ENCODE measurements at regions not wholly inside any gene's neighbourhood (a gene's known extent, or its start where the extent isn't known, plus 50 kb on each side); places are given as distances from the start of the nearest gene placed in this dataset.

DNA sequence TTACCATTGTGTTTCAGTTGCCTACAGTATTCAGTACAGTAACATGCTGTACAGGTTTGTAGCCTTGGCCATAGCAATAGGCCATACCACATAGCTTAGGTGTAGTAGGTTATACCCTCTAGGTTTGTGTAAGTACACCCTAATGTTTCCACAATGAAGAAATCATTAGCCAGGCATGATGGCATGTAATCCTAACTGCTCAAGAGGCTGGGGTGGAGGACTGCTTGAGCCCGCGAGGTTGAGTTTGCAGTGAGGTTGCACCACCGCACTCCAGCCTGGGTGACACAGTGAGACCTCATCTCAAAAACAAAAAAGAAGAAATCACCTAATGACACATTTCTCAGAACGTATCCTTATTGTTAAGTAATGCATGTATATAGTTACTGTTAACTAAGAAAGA, 63.2 kb upstream of the KTN1 start:
- H4K20me1 ChIP-seq (ENCODE audit: control insufficient read depth, insufficient read depth, low read length, poor library complexity, severe bottlenecking): no peaks in the 10 kb centered on the region
- no CpG with 5 or more reads among the region's 4 CpGs for WGBS (ENCODE audit: insufficient coverage)
- H3K9me3 ChIP-seq (ENCODE audit: control extremely low read depth in 1 of 3, control insufficient read depth in 2 of 3, insufficient read depth in 1 of 3, low read length in 2 of 3): peaks cover 0 to 5% (median 0%) of the 10 kb centered on the region in 3 donors
- no peak overlapping the region for H3K9ac ChIP-seq (ENCODE audit: low read length)
- no peak overlapping the region for H3K27ac ChIP-seq (ENCODE audit: low read length in 2 of 2)
- no peaks in the 10 kb centered on the region for H3K9me3 Mint-ChIP-seq (ENCODE audit: insufficient read depth)
- POLR2A ChIA-PET: no interaction called here
- CTCF ChIA-PET: no interaction called here
- no peak overlapping the region for H3K4me2 ChIP-seq (replicated peaks; ENCODE audit: low read depth, low read length, poor library complexity, severe bottlenecking)
- no peak for ATAC-seq (ENCODE audit: low read depth)
- TF ChIP-seq, protein P1, sequence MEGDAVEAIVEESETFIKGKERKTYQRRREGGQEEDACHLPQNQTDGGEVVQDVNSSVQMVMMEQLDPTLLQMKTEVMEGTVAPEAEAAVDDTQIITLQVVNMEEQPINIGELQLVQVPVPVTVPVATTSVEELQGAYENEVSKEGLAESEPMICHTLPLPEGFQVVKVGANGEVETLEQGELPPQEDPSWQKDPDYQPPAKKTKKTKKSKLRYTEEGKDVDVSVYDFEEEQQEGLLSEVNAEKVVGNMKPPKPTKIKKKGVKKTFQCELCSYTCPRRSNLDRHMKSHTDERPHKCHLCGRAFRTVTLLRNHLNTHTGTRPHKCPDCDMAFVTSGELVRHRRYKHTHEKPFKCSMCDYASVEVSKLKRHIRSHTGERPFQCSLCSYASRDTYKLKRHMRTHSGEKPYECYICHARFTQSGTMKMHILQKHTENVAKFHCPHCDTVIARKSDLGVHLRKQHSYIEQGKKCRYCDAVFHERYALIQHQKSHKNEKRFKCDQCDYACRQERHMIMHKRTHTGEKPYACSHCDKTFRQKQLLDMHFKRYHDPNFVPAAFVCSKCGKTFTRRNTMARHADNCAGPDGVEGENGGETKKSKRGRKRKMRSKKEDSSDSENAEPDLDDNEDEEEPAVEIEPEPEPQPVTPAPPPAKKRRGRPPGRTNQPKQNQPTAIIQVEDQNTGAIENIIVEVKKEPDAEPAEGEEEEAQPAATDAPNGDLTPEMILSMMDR (IDR thresholded peaks at IDR 0.05): no peak
- TF ChIP-seq EZH2 (IDR thresholded peaks at IDR 0.05; ENCODE audit: borderline replicate concordance, insufficient read depth, low read depth, low read length, poor library complexity, severe bottlenecking): no peak
- H3K36me3 ChIP-seq (replicated peaks in 1 of 2; ENCODE audit: control extremely low read depth in 1 of 2, control insufficient read depth in 1 of 2, extremely low read depth in 1 of 2, insufficient read depth in 2 of 2, low read length in 1 of 2): no peaks in the 10 kb centered on the region
- no peak overlapping the region for H3K27ac Mint-ChIP-seq
- no peaks in the 10 kb centered on the region for H3K27me3 ChIP-seq (replicated peaks in 1 of 4; ENCODE audit: control extremely low read depth in 1 of 4, control insufficient read depth in 3 of 4, insufficient read depth in 4 of 4, low read length in 3 of 4)
- H3K4me1 ChIP-seq (ENCODE audit: control insufficient read depth in 2 of 2, insufficient read depth in 2 of 2, low read length in 2 of 2): no peaks in the 10 kb centered on the region
- H3K4me3 Mint-ChIP-seq: no peak overlapping the region
- H3K4me1 Mint-ChIP-seq: no peaks in the 10 kb centered on the region
- no peak for DNase-seq
- H3K27me3 Mint-ChIP-seq: peaks cover 3% of the 10 kb centered on the region
- no peaks in the 10 kb centered on the region for H3K79me2 ChIP-seq (ENCODE audit: control insufficient read depth, insufficient read depth, low read length)
- H2AFZ ChIP-seq (ENCODE audit: insufficient read depth, low read depth, low read length, poor library complexity, severe bottlenecking): no peak overlapping the region
- intact Hi-C loops (cut with micrococcal nuclease): no loop called here
- H3K4me3 ChIP-seq (ENCODE audit: control extremely low read depth in 1 of 5, extremely low read depth in 1 of 5, insufficient read depth in 1 of 5, low read depth in 2 of 5, low read length in 4 of 5): no peak overlapping the region

DNA sequence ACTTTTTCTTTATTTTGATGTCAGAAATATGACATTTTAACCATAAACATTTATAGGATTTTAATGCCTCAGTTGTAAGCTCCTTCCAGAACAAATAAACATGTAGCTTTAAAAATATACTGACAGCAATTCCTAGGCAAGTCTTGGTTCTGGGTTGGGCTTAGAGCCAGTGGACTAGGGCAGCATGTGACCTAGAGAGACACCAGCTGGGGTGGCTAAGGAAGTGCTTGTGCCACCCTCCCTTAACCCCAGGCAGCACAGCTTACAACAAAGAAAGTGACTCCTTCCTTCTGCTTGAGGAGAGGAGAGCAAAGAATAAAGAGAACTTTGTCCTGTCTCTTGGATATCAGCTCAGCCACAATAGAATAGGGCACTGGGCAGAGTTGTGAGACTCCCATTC, 61.6 kb upstream of the KTN1 start:
- TF ChIP-seq EZH2 (IDR thresholded peaks at IDR 0.05; ENCODE audit: borderline replicate concordance, insufficient read depth, low read depth, low read length, poor library complexity, severe bottlenecking): no peak
- TF ChIP-seq, protein P1 (IDR thresholded peaks at IDR 0.05): no peak
- H3K27ac Mint-ChIP-seq: no peak overlapping the region
- DNase-seq: no peak
- H3K27me3 ChIP-seq (replicated peaks in 1 of 4; ENCODE audit: control extremely low read depth in 1 of 4, control insufficient read depth in 3 of 4, insufficient read depth in 4 of 4, low read length in 3 of 4): no peaks in the 10 kb centered on the region
- ChIA-PET CTCF (no interaction called here), POLR2A (no interaction called here)
- H3K9me3 Mint-ChIP-seq (ENCODE audit: insufficient read depth): no peaks in the 10 kb centered on the region
- peaks cover 0 to 5% (median 0%) of the 10 kb centered on the region in 3 donors for H3K9me3 ChIP-seq (ENCODE audit: control extremely low read depth in 1 of 3, control insufficient read depth in 2 of 3, insufficient read depth in 1 of 3, low read length in 2 of 3)
- H3K4me2 ChIP-seq (replicated peaks; ENCODE audit: low read depth, low read length, poor library complexity, severe bottlenecking): no peak overlapping the region
- no peaks in the 10 kb centered on the region for H3K4me1 ChIP-seq (ENCODE audit: control insufficient read depth in 2 of 2, insufficient read depth in 2 of 2, low read length in 2 of 2)
- intact Hi-C loops (cut with micrococcal nuclease): no loop called here
- H3K27me3 Mint-ChIP-seq: peaks cover 3% of the 10 kb centered on the region
- H2AFZ ChIP-seq (ENCODE audit: insufficient read depth, low read depth, low read length, poor library complexity, severe bottlenecking): no peak overlapping the region
- H3K79me2 ChIP-seq (ENCODE audit: control insufficient read depth, insufficient read depth, low read length): no peaks in the 10 kb centered on the region
- H3K4me3 Mint-ChIP-seq: no peak overlapping the region
- no peak overlapping the region for H3K9ac ChIP-seq (ENCODE audit: low read length)
- no peaks in the 10 kb centered on the region for H3K4me1 Mint-ChIP-seq
- ATAC-seq (ENCODE audit: low read depth): no peak
- no peak overlapping the region for H3K27ac ChIP-seq (ENCODE audit: low read length in 2 of 2)
- H4K20me1 ChIP-seq (ENCODE audit: control insufficient read depth, insufficient read depth, low read length, poor library complexity, severe bottlenecking): no peaks in the 10 kb centered on the region
- H3K4me3 ChIP-seq (ENCODE audit: control extremely low read depth in 1 of 5, extremely low read depth in 1 of 5, insufficient read depth in 1 of 5, low read depth in 2 of 5, low read length in 4 of 5): no peak overlapping the region
- H3K36me3 ChIP-seq (replicated peaks in 1 of 2; ENCODE audit: control extremely low read depth in 1 of 2, control insufficient read depth in 1 of 2, extremely low read depth in 1 of 2, insufficient read depth in 2 of 2, low read length in 1 of 2): no peaks in the 10 kb centered on the region

All from B cell (primary cell).